ENCODE measurements at regions not wholly inside any gene's neighbourhood (a gene's known extent, or its start where the extent isn't known, plus 50 kb on each side); places are given as distances from the start of the nearest gene placed in this dataset.

- no peaks in the 10 kb centered on the region for H3K4me1 ChIP-seq (ENCODE audit: insufficient read depth, low read length)
- no peak overlapping the region for H3K27ac ChIP-seq (ENCODE audit: low read depth, low read length)
- DNase-seq (ENCODE audit: low read depth) (no peak), FAIRE-seq (no peak)
- peaks cover 41% of the 10 kb centered on the region for H3K27me3 ChIP-seq (ENCODE audit: insufficient read depth, low read length)
- no peak overlapping the region for H3K9ac ChIP-seq (ENCODE audit: low read length)
- H3K4me1 Mint-ChIP-seq (ENCODE audit: low read depth, unreplicated experiment) = peaks cover 7% of the 10 kb centered on the region
- H3K9me3 ChIP-seq (ENCODE audit: insufficient read depth, low read depth, low read length) = no peaks in the 10 kb centered on the region
- no peaks in the 10 kb centered on the region for H3K36me3 Mint-ChIP-seq (ENCODE audit: low read depth, unreplicated experiment)
- no peak overlapping the region for H2AFZ ChIP-seq (ENCODE audit: low read depth, low read length)
- peaks cover 49% of the 10 kb centered on the region for H3K27me3 Mint-ChIP-seq (ENCODE audit: low read depth, unreplicated experiment)
- H3K79me2 ChIP-seq (ENCODE audit: insufficient read depth, low read length) = no peaks in the 10 kb centered on the region
- no peaks in the 10 kb centered on the region for H3K36me3 ChIP-seq (ENCODE audit: insufficient read depth, low read length)
- no peak overlapping the region for H3K4me2 ChIP-seq (ENCODE audit: low read length)
- no peak overlapping the region for H3K4me3 ChIP-seq (ENCODE audit: insufficient read depth, low read depth, low read length)
- no peaks in the 10 kb centered on the region for H4K20me1 ChIP-seq (ENCODE audit: insufficient read depth, low read length)
- TF ChIP-seq EZH2 (IDR thresholded peaks at IDR 0.05; ENCODE audit: insufficient read depth, low read length) (no peak), CTCF (IDR thresholded peaks at IDR 0.05; ENCODE audit: insufficient read depth, low read depth, low read length) (no peak)
- peaks cover 2% of the 10 kb centered on the region for H3K9me3 Mint-ChIP-seq (ENCODE audit: unreplicated experiment)
- no peak overlapping the region for H3K27ac Mint-ChIP-seq (ENCODE audit: unreplicated experiment)
- no peak overlapping the region for H3K4me3 Mint-ChIP-seq (ENCODE audit: unreplicated experiment)
Measured at GRCh38 chr2:120531863-120532600, 186.1 kb downstream of the INHBB start.

DNA sequence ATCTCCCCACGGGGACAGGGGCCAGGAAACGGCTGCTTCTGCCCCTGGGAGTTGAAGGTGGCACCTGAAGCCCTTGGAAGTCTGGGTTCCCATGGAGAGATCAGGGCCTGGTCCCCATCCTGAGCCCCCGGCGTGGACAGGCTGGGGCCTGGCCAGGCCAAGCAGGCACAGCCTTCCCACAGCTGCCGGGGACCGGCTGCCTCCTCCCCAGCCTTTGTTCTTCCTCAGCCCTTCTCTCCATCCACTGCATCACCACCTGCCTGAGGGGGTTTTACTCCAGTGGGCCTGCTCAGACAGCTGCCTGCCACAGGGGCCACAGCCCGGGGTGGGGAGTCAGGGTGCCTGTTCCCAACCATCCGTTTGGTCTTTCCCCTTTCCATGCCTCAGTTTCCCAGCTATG is 187.7 kb downstream of the INHBB start:
- H3K4me1 ChIP-seq (ENCODE audit: insufficient read depth, low read length) = no peaks in the 10 kb centered on the region
- FAIRE-seq = no peak

More for the DNA sequence above, 187.7 kb downstream of the INHBB start:
- Histone ChIP-seq H3K9me3 (ENCODE audit: insufficient read depth, low read depth, low read length) (no peaks in the 10 kb centered on the region), H3K9ac (ENCODE audit: low read length) (no peak overlapping the region), H3K36me3 (ENCODE audit: insufficient read depth, low read length) (no peaks in the 10 kb centered on the region), H3K79me2 (ENCODE audit: insufficient read depth, low read length) (no peaks in the 10 kb centered on the region), H3K27ac (ENCODE audit: low read depth, low read length) (no peak overlapping the region), H3K27me3 (ENCODE audit: insufficient read depth, low read length) (peaks cover 31% of the 10 kb centered on the region), H3K4me3 (ENCODE audit: insufficient read depth, low read depth, low read length) (no peak overlapping the region), H4K20me1 (ENCODE audit: insufficient read depth, low read length) (no peaks in the 10 kb centered on the region), H3K4me2 (ENCODE audit: low read length) (no peak overlapping the region), H2AFZ (ENCODE audit: low read depth, low read length) (no peak overlapping the region)
- Mint-ChIP-seq H3K27ac (ENCODE audit: unreplicated experiment) (no peak overlapping the region), H3K4me1 (ENCODE audit: low read depth, unreplicated experiment) (peaks cover 2% of the 10 kb centered on the region), H3K36me3 (ENCODE audit: low read depth, unreplicated experiment) (no peaks in the 10 kb centered on the region), H3K27me3 (ENCODE audit: low read depth, unreplicated experiment) (peaks cover 49% of the 10 kb centered on the region), H3K9me3 (ENCODE audit: unreplicated experiment) (peaks cover 2% of the 10 kb centered on the region), H3K4me3 (ENCODE audit: unreplicated experiment) (no peak overlapping the region)
- TF ChIP-seq CTCF (IDR thresholded peaks at IDR 0.05; ENCODE audit: insufficient read depth, low read depth, low read length) = no peak
- no peak for DNase-seq (ENCODE audit: low read depth)

All from astrocyte (in vitro differentiated cells and primary cell).